Hindlimb muscle (tissue), 1 donor: ENCODE measurements at regions not wholly inside any gene's neighbourhood (a gene's known extent, or its start where the extent isn't known, plus 50 kb on each side); places are given as distances from the start of the nearest gene placed in this dataset.

Experiments used
- DNase-seq: peaks from one replicate; pipeline ENCODE4 v3.0.0-alpha.2; 2013

GRCh38 chr13:95499811-95500712 is 52.5 kb upstream of the CLDN10 start:
- no peak for DNase-seq

- DNase-seq = no peak
Observed at GRCh38 chr13:95502216-95502615, 50.3 kb upstream of the CLDN10 start.
